Forelimb muscle (tissue), 1 donor: ENCODE measurements at regions not wholly inside any gene's neighbourhood (a gene's known extent, or its start where the extent isn't known, plus 50 kb on each side); places are given as distances from the start of the nearest gene placed in this dataset.

ENCODE experiments used
- DNase-seq: peaks from one replicate; pipeline ENCODE4 v3.0.0-alpha.2; 2013; ENCODE audit warnings: low read depth

DNA sequence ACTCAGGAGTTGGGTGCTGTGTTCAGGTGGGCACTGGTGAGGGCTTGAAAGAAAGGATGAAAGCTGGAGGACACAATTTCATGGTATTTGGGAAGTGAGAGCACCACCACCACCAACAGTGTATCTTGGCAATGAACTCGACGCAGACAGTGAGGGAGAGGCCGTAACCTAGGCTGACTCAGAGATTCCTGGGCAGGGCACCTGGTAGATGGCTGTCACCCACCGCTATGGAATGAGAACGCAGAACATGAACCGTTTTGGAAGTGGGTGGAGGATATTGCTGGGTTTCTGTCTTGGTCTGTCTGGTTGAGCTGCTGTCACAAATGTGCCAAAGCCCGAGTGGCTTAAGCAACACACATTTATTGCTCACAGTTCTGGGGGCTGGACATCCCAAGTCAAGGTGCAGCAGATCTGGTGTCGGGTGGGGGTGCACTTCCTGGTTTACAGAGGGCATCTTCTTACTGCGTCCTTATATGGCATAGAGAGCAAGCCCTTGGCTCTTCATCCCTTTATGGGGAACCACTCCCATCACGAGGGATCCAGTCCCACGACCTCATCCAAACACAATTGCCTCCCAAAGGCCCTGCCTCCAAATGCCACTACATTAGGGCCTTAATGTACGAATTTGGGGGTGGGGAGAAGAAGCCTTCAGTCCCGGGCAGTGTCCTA is 246.3 kb downstream of the SIPA1L2 start:
- DNase-seq, result no peak

DNA sequence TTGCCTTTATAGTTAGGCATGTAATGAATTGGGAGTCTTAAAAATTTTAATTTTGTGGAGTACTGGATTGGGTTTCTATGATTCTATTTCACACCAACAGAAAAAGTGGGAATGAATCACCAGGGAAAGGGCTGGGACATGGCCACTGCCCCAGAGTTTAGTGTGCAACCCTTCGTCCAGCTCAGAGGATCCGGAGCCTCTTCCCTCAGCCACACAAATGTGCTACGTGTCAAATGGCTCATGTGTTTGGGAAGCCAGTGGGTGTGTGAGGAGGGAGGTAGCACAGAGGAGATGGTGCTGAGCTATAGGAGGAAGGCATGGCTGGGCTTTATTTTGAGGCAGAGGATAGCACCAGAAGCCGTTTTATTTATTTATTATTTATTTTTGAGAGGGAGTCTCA is 247.3 kb downstream of the SIPA1L2 start:
- no peak for DNase-seq

- DNase-seq, result no peak
Measured at GRCh38 chr1:232381394-232382100, 248.4 kb downstream of the SIPA1L2 start.

- no peak for DNase-seq
Measured at GRCh38 chr1:232380596-232380995, 249.3 kb downstream of the SIPA1L2 start.

- DNase-seq, result no peak
Measured at GRCh38 chr1:232380131-232380530, 249.8 kb downstream of the SIPA1L2 start.

DNA sequence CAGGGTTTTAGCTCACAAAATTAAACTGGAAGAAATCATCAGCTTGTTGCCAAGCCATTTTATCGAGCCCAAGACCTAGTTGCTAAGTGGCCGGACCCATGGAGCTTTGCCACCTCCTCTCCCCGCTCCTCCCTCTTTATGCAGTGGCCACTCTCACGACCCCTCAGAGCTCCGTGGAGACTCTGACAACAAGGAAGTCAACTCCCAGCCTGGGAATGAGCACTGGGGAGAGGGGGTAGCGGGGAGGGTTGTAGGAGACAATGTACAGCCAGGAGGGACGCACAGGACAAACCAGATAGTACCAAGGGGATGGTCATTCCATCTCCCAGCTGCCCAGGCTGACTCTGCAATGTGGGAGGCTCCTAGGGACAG is 250.9 kb downstream of the SIPA1L2 start:
- no peak for DNase-seq

DNA sequence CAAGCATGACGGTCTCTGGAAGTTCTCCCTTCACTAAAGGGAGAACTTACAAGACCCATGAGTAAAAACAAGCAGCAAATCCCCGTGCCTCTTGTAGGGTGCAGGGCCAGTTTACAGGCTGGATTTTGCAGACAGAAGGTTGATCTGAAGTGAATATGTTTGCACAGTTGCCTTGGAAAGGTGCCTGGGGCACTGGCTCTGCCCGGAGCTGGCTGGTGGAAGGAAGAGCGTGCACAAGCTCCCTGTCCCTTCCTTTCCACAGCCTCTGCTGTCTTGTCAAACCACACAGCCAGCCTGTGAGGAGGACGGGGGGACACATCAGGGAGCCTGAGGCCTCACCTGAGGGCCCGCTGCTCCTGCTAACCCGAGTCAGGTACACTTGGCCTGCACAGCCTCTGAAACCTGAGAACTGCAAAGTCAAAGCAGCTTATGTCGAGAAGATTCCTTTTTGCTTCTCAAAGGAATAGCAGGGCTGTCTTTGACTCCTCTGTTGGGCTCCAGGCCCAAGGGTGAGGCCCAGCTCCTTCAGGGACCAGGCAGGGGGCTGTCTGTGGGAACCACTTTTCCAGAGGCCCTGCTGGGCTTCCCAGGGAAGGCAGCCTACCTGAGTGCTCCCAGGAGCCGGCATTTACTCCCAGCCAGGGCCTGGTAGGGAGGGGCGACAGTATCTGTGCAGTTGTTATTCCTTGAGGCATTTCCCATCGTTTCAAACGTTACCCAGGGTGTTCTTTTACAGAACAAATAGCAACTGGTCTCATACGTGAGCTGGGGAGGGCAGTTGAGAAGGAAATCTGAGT is 251.5 kb downstream of the SIPA1L2 start:
- DNase-seq, result no peak

DNA sequence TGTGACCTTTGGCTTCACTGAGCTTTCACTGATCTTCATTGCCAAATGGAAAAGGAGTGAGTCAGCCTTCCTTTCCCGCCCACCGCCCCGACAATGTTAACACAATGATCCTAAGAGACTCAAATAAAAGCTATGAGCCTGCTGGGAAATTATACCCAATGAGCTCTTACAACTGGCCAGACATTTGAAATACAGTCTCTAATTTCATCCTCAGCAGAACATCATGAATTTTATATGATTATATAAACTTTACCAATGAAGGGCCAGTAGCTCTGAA is 252.5 kb downstream of the SIPA1L2 start:
- no peak for DNase-seq

DNA sequence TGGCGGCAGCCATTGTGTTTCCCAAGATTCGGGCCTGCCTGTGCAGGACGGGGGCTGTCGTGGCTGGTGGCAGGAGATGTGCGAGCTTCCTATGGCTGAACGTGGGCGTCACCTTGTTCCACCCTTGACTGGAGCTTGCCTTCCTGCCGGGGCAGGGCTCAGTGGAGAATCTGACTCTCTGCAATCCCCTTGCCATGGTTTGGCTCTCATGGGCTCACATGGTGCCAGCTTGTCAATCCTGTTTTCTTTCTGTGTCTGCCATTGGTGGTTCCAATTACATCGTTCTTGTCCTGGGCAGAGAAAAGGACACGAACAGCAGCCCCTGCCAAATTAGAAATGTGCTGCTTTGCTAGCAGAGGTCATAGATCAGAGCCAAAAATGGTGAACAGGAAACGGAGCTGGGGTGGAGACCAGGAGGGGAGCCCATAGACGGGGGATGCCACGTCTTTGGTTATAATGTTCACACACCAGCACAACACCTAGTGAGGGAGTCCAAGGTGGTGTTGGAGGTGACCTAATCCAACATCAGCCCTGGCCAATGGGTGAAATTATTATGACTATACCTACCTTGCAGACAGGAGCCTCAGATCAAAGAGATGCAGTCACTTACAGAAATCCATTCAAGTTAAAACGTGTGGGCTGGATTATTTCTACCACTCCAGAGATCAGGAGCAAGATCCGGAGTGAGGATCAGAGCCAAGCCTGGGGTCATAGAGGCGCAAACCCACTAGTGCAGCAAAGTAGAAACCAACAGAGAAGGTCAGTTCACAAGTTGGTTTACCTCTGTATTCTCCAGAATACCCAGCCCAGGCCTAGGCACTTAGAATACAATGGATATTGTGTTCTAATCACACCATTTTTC is 253.1 kb downstream of the SIPA1L2 start:
- DNase-seq, result no peak

- no peak for DNase-seq
Measured at GRCh38 chr1:232372841-232373440, 257.0 kb downstream of the SIPA1L2 start.

DNA sequence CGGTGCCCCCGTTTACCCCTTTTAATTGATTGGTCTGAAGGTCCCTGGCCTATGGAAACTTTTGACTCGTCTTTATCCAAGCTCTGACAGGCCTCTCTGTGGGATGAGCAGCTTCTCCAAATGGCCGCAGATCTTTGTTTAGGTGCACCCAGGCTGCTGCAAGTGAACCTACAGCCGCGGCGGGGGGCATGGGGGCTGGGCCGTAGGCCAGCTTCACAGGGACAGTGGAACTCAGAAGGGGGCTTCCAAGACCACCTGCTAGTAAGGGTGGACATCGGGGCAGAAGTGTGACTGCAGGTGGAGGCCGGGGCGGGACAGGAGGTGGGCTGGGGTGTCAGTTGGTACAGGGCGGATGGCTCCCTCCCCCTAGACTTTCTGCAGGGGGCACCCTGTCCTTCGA is 257.5 kb downstream of the SIPA1L2 start:
- no peak for DNase-seq

- no peak for DNase-seq
Measured at GRCh38 chr1:232369451-232370296, 260.3 kb downstream of the SIPA1L2 start.

DNA sequence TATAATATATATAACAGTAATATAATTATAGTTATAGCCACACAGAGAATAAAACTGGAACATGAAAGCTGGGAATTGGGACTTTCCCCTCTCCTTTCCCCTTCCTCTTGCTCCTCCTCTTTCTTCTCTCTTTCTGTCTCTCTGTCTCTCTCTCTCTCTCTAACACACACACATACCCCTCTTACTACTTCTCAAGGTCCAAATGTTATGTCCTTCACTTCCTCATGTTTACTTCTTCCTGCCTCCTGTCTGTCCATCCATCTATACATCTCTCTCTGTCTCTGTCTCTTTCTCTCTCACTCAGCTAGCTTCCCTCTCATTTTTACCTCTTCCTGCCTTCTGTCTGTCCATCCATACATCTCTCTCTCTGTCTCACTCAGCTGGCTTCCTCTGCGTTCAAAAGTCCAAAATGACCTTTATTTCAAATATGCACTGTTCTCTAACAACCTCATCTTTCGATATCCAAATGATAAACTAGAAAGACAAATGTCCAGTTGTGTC is 261.1 kb downstream of the SIPA1L2 start:
- no peak for DNase-seq

- no peak for DNase-seq
Measured at GRCh38 chr1:232367293-232367692, 262.6 kb downstream of the SIPA1L2 start.

GRCh38 chr1:232364654-232365382 is 265.1 kb downstream of the SIPA1L2 start:
- no peak for DNase-seq

GRCh38 chr1:232363008-232363407 is 266.9 kb downstream of the SIPA1L2 start:
- DNase-seq, result no peak

GRCh38 chr1:232357416-232357815 is 272.5 kb downstream of the SIPA1L2 start:
- no peak for DNase-seq

DNA sequence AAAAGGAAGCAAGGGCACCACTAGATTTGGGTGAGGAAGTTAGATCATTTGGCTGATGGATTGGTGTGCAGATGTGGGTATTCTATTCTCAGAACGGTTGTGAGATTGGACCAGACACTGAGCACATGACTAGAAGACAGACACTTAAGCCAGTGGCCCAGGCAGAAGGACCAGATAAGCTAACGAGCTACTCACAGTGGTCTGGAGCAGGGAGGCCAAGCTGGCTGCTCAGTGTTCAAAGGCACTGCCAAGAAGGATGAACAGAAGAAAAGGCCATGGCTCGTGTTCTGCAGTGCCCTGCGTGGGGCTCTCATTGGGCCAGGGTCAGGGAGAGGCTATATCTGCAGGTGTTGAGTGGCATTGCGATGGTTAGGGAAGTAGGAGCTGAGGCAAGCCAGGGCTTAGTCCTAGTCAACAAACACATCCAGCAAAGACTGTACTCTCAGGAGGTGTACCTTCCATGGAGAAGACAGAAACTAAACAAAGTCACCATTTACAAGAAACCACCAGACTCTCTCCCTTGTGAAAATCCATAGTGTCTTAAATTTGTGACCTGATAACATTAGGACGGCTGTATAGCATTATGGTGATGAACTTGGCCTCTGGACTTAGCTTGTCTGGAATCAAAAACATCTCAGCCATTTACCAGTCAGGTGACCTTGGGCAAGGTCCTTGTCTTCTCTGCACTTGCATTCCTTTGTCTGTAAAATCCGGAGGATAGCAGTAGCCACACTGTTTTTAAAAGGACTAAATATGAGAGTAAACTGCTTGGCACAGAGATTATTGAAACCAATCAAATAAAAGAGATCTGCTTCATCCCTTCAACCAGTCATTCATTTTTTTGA is 274.5 kb downstream of the SIPA1L2 start:
- no peak for DNase-seq

GRCh38 chr1:232353001-232353400 is 276.9 kb downstream of the SIPA1L2 start:
- DNase-seq, result no peak
